HG02798 (cell line): ENCODE measurements at regions not wholly inside any gene's neighbourhood (a gene's known extent, or its start where the extent isn't known, plus 50 kb on each side); places are given as distances from the start of the nearest gene placed in this dataset.
"Not testable (repeated sequence)": the region's sequence is repeated elsewhere in the genome, so short reads cannot be mapped to it uniquely, and the experiment has no call there.

Experiments used
- ATAC-seq: cut with Tn5 transposase; IDR thresholded peaks from one replicate; pipeline ENCODE4 v1.9.1; 2021; ENCODE audit warnings: mild to moderate bottlenecking; ENCODE audit not compliant: unreplicated experiment, poor library complexity

DNA sequence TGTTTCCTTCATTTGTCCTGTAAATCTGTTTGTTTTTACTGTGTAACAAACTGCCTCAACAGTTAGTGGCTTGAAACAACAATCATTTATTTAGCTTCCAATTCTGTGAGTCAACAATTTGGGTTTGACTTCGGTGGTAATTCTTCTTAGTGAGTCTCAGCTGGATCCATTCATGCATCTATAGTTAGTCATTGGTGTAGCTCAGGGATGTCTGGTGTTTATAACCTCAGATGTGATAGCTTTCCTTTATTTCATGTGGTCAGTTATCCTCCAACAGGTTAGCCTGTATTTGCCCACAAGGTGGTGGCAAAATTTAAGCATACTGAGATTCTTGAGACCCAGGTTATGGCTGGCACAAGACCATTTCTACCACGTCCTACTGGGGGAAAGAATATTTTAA, 1267.2 kb downstream of the RAPGEF2 start:
- no peak for ATAC-seq

GRCh38 chr4:160371446-160371845, 1268.6 kb downstream of the RAPGEF2 start:
- no peak for ATAC-seq

- ATAC-seq, result no peak
Measured at GRCh38 chr4:160372390-160372789, 1269.5 kb downstream of the RAPGEF2 start.

GRCh38 chr4:160373911-160374310, 1271.0 kb downstream of the RAPGEF2 start:
- no peak for ATAC-seq

DNA sequence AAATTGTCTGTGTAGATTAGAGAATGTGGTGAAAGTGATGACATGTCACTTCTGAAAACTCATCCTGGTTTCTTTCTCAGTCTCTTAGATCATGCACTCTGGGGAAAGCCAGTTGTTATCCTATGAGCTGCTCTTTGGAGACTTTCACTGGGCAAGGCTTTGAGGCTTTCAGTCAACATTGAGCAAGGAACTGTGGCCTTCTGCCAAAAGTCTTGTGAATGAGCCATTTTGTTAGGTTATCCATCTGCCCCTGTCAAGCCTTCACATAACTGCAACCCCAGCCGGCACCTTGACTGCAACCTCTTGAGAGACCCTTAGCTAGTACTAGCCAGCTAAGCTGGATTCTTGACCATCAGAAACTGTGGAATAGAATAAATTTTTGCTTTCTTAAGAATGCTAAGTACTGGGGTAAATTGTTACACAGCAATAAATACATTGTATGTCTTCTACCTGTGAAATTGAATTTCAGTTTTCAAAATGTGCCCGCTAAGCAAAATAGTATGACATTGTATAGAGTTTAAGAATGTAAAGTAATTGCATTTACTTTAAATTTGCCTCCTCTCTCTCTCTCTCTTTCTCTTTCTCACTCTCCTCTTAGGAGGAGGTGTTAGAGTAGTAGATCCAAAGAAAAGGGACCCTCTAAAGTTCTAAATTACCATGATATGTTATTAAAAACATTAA, 1273.0 kb downstream of the RAPGEF2 start:
- no peak for ATAC-seq

DNA sequence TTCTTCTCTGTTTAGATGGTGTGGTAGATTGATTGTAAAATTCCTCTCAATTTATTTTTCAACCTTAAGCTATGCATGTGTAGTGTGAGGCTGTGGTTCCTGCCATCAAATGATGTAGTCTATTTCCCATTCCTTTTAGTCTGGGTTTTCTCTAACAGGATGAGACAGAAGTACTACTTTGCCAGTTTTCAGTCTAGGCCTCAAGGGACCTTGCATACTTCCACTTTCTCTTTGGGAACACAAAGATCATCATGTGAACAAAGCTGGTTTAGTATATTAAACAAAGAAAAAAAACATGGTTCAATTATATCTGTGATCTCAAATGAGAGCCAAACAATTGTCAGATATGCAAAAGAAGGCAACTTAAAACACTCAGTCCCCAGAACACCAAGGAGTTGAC, 1284.0 kb downstream of the RAPGEF2 start:
- ATAC-seq, result no peak

- ATAC-seq, result no peak
Measured at GRCh38 chr4:160399826-160400225, 1296.9 kb downstream of the RAPGEF2 start.

GRCh38 chr4:160403081-160403480, 1300.2 kb downstream of the RAPGEF2 start:
- ATAC-seq, result no peak

DNA sequence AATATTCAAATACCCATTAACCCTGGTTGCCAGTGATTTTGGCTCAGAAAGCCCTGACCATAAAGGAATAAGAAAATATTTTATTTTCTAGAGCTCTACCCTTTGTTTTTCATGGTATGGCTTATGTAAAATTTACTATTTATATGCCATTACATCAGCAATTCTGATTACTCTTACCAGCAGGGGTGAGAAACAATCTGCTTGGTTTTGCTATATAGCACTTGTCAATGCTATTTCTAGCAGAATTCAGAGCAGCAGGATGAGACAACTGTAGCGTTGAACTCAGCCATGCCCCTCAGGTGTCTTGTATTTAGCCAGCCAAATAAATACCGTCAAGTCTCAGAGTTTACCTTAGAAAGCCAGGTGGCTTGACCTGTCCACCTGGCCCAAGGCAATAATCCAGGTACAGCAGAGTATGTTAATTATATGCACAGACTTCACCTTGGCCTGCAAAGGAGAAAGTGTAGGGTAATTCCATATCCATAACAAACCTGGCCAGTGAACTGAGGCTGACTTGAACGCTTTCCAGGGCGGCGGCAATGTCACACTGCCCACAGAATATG, 1303.5 kb downstream of the RAPGEF2 start:
- ATAC-seq, result no peak

DNA sequence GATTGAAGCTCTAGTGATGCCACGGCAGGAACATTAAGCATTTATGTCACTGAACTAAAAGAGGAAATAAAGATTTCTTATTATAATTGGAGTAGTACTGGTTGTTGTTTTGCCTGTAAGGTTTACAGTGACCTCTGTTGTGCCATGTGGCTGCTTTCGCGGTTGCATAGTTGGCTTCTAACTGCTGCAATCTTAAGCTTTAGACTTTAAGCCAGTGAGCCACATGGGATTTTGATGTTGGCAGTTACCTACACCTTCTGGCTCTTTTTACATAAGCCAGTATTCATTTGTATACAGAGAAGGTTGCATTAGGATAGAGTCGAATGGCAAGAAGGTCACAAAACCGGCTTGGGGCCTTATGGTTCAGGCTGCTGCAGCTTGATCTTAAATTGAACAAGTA, 1311.6 kb downstream of the RAPGEF2 start:
- ATAC-seq, result no peak

- no peak for ATAC-seq
Measured at GRCh38 chr4:160423879-160424451, 1321.1 kb downstream of the RAPGEF2 start.

DNA sequence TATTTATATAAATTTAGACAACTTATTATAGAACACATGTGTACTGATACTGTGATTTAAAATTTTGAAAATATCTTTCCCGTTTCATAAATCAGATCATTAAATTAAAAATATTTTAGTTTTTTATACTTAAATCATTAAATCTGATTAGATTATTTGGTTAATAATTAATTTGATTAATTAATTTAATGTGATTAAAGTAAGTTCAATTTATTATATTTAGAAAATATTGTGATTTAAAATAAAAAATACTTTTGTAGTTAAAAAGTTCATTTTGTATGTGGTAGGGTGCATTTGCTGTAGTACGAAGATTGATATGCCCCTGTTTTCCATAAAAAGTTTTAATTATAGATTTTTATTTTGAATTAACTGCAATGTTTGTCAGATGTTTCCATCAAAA, 1323.4 kb downstream of the RAPGEF2 start:
- no peak for ATAC-seq

- no peak for ATAC-seq
Measured at GRCh38 chr4:160450876-160451275, 1348.0 kb downstream of the RAPGEF2 start.

DNA sequence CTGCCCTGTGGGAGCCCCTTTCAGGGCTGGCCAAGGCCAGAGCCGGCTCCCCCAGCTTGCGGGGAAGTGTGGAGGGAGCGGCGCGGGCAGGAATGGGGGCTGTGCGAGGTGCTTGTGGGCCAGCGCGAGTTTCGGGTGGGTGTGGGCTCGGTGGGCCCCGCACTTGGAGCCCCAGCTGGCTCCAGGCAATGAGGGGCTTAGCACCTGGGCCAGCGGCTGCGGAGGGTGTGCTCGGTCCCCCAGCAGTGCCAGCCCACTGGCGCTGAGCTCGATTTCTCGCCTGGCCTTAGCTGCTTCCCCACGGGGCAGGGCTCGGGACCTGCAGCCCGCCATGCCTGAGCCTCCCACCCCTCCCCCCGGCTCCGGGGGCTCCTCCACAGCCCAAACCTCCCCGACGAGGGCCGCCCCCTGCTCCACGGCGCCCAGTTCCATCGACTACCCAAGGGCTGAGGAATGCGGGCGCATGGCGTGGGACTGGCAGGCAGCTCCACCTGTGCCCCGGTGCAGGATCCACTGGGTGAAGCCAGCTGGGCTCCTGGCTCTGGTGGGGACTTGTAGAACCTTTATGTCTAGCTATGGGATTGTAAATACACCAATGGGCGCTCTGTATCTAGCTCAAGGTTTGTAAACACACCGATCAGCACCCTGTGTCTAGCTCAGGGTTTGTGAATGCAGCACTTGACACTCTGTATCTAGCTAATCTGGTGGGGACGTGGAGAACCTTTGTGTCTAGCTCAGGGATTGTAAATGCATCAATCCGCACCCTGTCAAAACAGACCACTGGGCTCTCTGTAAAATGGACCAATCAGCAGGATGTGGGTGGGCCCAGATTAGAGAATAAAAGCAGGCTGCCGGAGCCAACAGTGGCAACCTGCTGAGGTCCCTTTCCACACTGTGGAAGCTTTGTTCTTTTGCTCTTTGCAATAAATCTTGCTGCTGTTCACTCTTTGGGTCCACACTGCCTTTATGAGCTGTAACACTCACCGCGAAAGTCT, 1379.1 kb downstream of the RAPGEF2 start:
- ATAC-seq, result not testable (repeated sequence)

- no peak for ATAC-seq
Measured at GRCh38 chr4:160485071-160485687, 1382.3 kb downstream of the RAPGEF2 start.

DNA sequence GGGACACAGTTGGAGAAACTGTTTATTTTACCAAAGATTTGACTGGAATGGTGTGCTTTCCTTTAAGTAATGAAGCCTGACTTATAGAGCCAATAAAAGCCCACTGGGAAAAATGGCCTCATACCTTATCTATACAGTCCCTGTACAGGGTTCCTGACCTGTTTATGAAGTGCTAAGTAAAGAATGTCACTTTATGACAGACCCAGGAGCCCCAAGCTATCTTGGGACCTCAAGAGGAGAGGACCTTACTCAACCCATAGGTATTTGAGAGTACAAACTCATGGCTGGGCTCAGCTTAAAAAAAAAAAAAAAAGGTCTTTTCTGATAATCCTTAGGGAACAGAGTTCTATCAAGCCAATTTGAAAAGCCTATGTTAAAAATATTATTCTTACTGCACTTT, 1389.3 kb downstream of the RAPGEF2 start:
- no peak for ATAC-seq

DNA sequence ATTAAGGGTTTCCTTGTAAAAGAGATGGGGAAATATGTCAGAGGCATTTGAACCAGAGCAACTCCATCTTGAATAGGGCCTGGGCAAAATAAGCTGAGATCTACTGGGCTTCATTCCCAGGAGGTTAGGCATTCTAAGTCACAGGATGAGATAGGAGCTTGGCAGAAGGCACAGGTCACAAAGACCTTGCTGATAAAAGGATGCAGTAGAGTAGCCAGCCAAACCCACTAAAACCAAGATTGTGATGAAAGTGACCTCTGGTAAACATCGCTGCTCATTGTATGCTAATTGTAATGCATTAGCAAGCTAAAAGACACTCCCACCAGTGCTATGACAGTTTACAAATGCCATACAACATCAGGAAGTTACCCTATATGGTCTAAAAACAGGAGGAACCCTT, 1390.3 kb downstream of the RAPGEF2 start:
- no peak for ATAC-seq

DNA sequence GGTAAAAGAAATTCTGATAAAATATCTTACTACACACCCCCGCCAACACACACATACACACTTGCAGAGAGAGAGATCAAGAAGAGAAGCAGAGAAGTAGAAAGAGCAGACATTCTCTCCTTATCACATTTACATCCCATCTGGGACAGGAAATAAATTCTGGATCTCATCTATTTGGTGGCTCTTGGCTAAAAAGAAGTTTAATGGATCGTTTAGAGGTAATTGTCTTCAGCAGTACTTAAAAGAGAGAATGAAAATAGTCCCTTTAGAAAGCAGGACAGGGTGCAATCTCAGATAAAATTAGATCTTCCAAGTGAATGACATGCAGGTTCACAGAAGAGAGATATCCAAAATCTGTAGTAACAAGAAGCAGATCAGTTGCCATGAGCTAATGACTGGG, 1392.5 kb downstream of the RAPGEF2 start:
- ATAC-seq, result no peak

DNA sequence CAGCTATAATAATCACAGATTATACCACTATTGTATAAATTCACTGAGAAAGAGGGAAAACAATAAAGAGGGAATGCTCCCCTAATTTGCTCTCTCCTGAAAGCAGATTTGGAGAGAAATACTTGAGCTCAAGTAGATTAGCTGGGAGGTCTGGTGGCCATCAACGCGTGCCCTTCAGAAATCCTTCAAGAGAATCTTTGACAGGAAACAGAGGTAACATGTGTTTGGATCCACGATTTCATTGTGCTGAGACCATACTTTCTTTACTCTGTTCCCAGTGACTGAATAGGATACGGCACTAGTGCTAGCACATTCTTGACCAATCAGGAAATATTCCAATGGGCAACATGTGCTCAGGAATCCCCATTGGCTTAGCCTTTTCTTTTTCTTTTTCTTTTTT, 1395.3 kb downstream of the RAPGEF2 start:
- ATAC-seq, result no peak

- ATAC-seq, result no peak
Measured at GRCh38 chr4:160505724-160506123, 1402.8 kb downstream of the RAPGEF2 start.
